NCI-H128 (cell line): ENCODE measurements at regions not wholly inside any gene's neighbourhood (a gene's known extent, or its start where the extent isn't known, plus 50 kb on each side); places are given as distances from the start of the nearest gene placed in this dataset.

Experiments used
- DNase-seq: peaks from one replicate; lab custom pipeline; 2025; ENCODE audit not compliant: unreplicated experiment; lab: John Stamatoyannopoulos, UW

- no peak for DNase-seq
Measured at GRCh38 chr12:13843841-13844240, 137.6 kb downstream of the GRIN2B start.

GRCh38 chr12:13841358-13841757 lies 140.0 kb downstream of the GRIN2B start:
- DNase-seq = no peak

GRCh38 chr12:13839365-13840336 lies 141.8 kb downstream of the GRIN2B start:
- DNase-seq = no peak

GRCh38 chr12:13836099-13836498 lies 145.3 kb downstream of the GRIN2B start:
- no peak for DNase-seq

- DNase-seq = no peak
Measured at GRCh38 chr12:13835652-13836051, 145.8 kb downstream of the GRIN2B start.

GRCh38 chr12:13834241-13834640 lies 147.2 kb downstream of the GRIN2B start:
- DNase-seq = no peak

GRCh38 chr12:13817131-13817530 lies 164.3 kb downstream of the GRIN2B start:
- DNase-seq = no peak

GRCh38 chr12:13816394-13816793 lies 165.0 kb downstream of the GRIN2B start:
- DNase-seq = no peak

GRCh38 chr12:13812168-13812567 lies 169.2 kb downstream of the GRIN2B start:
- DNase-seq = no peak

- no peak for DNase-seq
Measured at GRCh38 chr12:13811061-13811460, 170.3 kb downstream of the GRIN2B start.

- no peak for DNase-seq
Measured at GRCh38 chr12:13805041-13805440, 176.4 kb downstream of the GRIN2B start.

- DNase-seq = no peak
Measured at GRCh38 chr12:13801543-13801942, 179.9 kb downstream of the GRIN2B start.

- no peak for DNase-seq
Measured at GRCh38 chr12:13799574-13799973, 181.8 kb downstream of the GRIN2B start.

- no peak for DNase-seq
Measured at GRCh38 chr12:13798162-13798561, 183.2 kb downstream of the GRIN2B start.

- DNase-seq = no peak
Measured at GRCh38 chr12:13794706-13795105, 186.7 kb downstream of the GRIN2B start.

GRCh38 chr12:13790317-13790716 lies 191.1 kb downstream of the GRIN2B start:
- DNase-seq = no peak

- DNase-seq = no peak
Measured at GRCh38 chr12:13788626-13789025, 192.8 kb downstream of the GRIN2B start.

- no peak for DNase-seq
Measured at GRCh38 chr12:13786646-13787045, 194.8 kb downstream of the GRIN2B start.

- DNase-seq = no peak
Measured at GRCh38 chr12:13784504-13784903, 196.9 kb downstream of the GRIN2B start.

- DNase-seq = no peak
Measured at GRCh38 chr12:13780453-13780852, 200.9 kb downstream of the GRIN2B start.

GRCh38 chr12:13777374-13777773 lies 204.0 kb downstream of the GRIN2B start:
- no peak for DNase-seq

- DNase-seq = no peak
Measured at GRCh38 chr12:13772264-13772663, 209.1 kb downstream of the GRIN2B start.

- no peak for DNase-seq
Measured at GRCh38 chr12:13770576-13770975, 210.8 kb downstream of the GRIN2B start.
